Loucy (cell line): ENCODE measurements at regions not wholly inside any gene's neighbourhood (a gene's known extent, or its start where the extent isn't known, plus 50 kb on each side); places are given as distances from the start of the nearest gene placed in this dataset.

ENCODE experiments used
- H2AFZ ChIP-seq: fragments of 200-600 bp; sonication (generic); 2 replicates; pipeline ENCODE4 v1.6.0; 2016; ENCODE audit warnings: antibody characterized with exemption, mild to moderate bottlenecking, low read length, moderate library complexity
- H3F3A ChIP-seq: fragments of 200-600 bp; 2 replicates; pipeline ENCODE4 v1.6.0; 2016; ENCODE audit warnings: antibody characterized with exemption, low read depth, mild to moderate bottlenecking
- H3K27me3 ChIP-seq: fragments of 200-600 bp; sonication (generic); 2 replicates; pipeline ENCODE4 v1.6.1; 2014; ENCODE audit warnings: low read length, mild to moderate bottlenecking; ENCODE audit not compliant: insufficient read depth, poor library complexity, severe bottlenecking
- H3K36me3 ChIP-seq: fragments of 200-600 bp; sonication (generic); 2 replicates; pipeline ENCODE4 v1.6.1; 2016; ENCODE audit warnings: low read length; ENCODE audit not compliant: insufficient read depth
- H3K4me1 ChIP-seq: fragments of 200-600 bp; sonication (generic); 2 replicates; pipeline ENCODE4 v1.5.1; 2014; ENCODE audit warnings: low read length, mild to moderate bottlenecking; ENCODE audit not compliant: insufficient read depth, poor library complexity, severe bottlenecking
- H3K4me2 ChIP-seq: fragments of 200-600 bp; sonication (generic); 2 replicates; pipeline ENCODE4 v1.6.0; 2014; ENCODE audit warnings: antibody characterized with exemption, low read length, low read depth, mild to moderate bottlenecking; ENCODE audit not compliant: poor library complexity, severe bottlenecking
- H3K4me3 ChIP-seq: fragments of 200-600 bp; sonication (generic); 2 replicates; pipeline ENCODE4 v1.5.1; 2014; ENCODE audit warnings: low read length, mild to moderate bottlenecking, mixed read lengths; ENCODE audit not compliant: poor library complexity, severe bottlenecking
- H3K79me2 ChIP-seq: fragments of 200-600 bp; sonication (generic); 2 replicates; pipeline ENCODE4 v1.6.1; 2014; ENCODE audit warnings: low read length; ENCODE audit not compliant: insufficient read depth
- H3K9ac ChIP-seq: fragments of 200-600 bp; sonication (generic); 2 replicates; pipeline ENCODE4 v1.6.0; 2014; ENCODE audit warnings: mild to moderate bottlenecking, low read depth, low read length, moderate library complexity; ENCODE audit not compliant: poor library complexity, severe bottlenecking
- H3K9me2 ChIP-seq: fragments of 200-600 bp; sonication (generic); replicated peaks from 2 replicates; pipeline ENCODE4 v1.6.1; 2016; ENCODE audit warnings: low read depth, low read length, mixed read lengths
- H3K9me3 ChIP-seq: fragments of 200-600 bp; sonication (generic); 2 replicates; pipeline ENCODE4 v1.6.1; 2014; ENCODE audit warnings: mild to moderate bottlenecking, antibody characterized with exemption, low read length, low read depth; ENCODE audit not compliant: insufficient read depth
- H4K20me1 ChIP-seq: fragments of 200-600 bp; sonication (generic); 2 replicates; pipeline ENCODE4 v1.6.0; 2014; ENCODE audit warnings: antibody characterized with exemption, low read length, mild to moderate bottlenecking; ENCODE audit not compliant: insufficient read depth, poor library complexity, severe bottlenecking
- CTCF ChIP-seq: fragments of 200-600 bp; sonication (generic); conservative IDR thresholded peaks from 2 replicates; pipeline ENCODE4 v1.5.1; 2014; ENCODE audit warnings: mild to moderate bottlenecking, antibody characterized with exemption, low read length
- EZH2phosphoT487 ChIP-seq: fragments of 200-600 bp; IDR thresholded peaks from 2 replicates; pipeline ENCODE4 v1.6.1; 2018; ENCODE audit warnings: antibody characterized with exemption, mild to moderate bottlenecking, moderate library complexity, borderline replicate concordance

GRCh38 chr2:2851806-2852777, 521.0 kb upstream of the MYT1L start:
- H3K9ac ChIP-seq, result no peak overlapping the region
- H3K9me2 ChIP-seq, result no peaks in the 10 kb centered on the region
- H3K36me3 ChIP-seq, result no peaks in the 10 kb centered on the region
- H3K4me3 ChIP-seq, result no peak overlapping the region
- no peaks in the 10 kb centered on the region for H4K20me1 ChIP-seq
- no peaks in the 10 kb centered on the region for H3K27me3 ChIP-seq
- no peak overlapping the region for H2AFZ ChIP-seq
- no peak overlapping the region for H3K4me2 ChIP-seq
- no peaks in the 10 kb centered on the region; the same call in 1 of the 2 replicates for H3K9me3 ChIP-seq
- no peaks in the 10 kb centered on the region for H3K79me2 ChIP-seq
- H3F3A ChIP-seq, result no peaks in the 10 kb centered on the region
- TF ChIP-seq CTCF (no peak), EZH2phosphoT487 (no peak)
- H3K4me1 ChIP-seq, result no peaks in the 10 kb centered on the region

- Histone ChIP-seq H3K9me3 (no peaks in the 10 kb centered on the region; the same call in 1 of the 2 replicates), H3K4me3 (no peak overlapping the region), H3F3A (no peaks in the 10 kb centered on the region), H2AFZ (no peak overlapping the region), H3K79me2 (no peaks in the 10 kb centered on the region), H3K4me1 (no peaks in the 10 kb centered on the region), H3K36me3 (no peaks in the 10 kb centered on the region), H3K9me2 (no peaks in the 10 kb centered on the region), H4K20me1 (no peaks in the 10 kb centered on the region), H3K4me2 (no peak overlapping the region), H3K27me3 (no peaks in the 10 kb centered on the region), H3K9ac (no peak overlapping the region)
- no peak for TF ChIP-seq EZH2phosphoT487
- no peak for TF ChIP-seq CTCF
Observed at GRCh38 chr2:2851316-2851715, 520.2 kb upstream of the MYT1L start.

- H3K9ac ChIP-seq, result no peak overlapping the region
- H3K9me3 ChIP-seq, result no peaks in the 10 kb centered on the region; the same call in 1 of the 2 replicates
- TF ChIP-seq CTCF, result no peak
- no peak for TF ChIP-seq EZH2phosphoT487
- no peaks in the 10 kb centered on the region for H4K20me1 ChIP-seq
- no peaks in the 10 kb centered on the region for H3K36me3 ChIP-seq
- H3K4me1 ChIP-seq, result no peaks in the 10 kb centered on the region
- no peaks in the 10 kb centered on the region for H3K9me2 ChIP-seq
- H2AFZ ChIP-seq, result no peak overlapping the region
- no peak overlapping the region for H3K4me3 ChIP-seq
- no peak overlapping the region for H3K4me2 ChIP-seq
- H3K79me2 ChIP-seq, result no peaks in the 10 kb centered on the region
- H3F3A ChIP-seq, result no peaks in the 10 kb centered on the region
- no peaks in the 10 kb centered on the region for H3K27me3 ChIP-seq
Observed at GRCh38 chr2:2850859-2851258, 519.8 kb upstream of the MYT1L start.
